GM12874 (cell line): ENCODE measurements at regions not wholly inside any gene's neighbourhood (a gene's known extent, or its start where the extent isn't known, plus 50 kb on each side); places are given as distances from the start of the nearest gene placed in this dataset.

ENCODE experiments used
- TF ChIP-seq, protein P1 (sequence below): IDR thresholded peaks from 2 replicates; pipeline ENCODE4 v1.5.1; 2011; ENCODE audit warnings: low read depth, mild to moderate bottlenecking, control low read depth, low read length, moderate library complexity; ENCODE audit not compliant: insufficient read depth

DNA sequence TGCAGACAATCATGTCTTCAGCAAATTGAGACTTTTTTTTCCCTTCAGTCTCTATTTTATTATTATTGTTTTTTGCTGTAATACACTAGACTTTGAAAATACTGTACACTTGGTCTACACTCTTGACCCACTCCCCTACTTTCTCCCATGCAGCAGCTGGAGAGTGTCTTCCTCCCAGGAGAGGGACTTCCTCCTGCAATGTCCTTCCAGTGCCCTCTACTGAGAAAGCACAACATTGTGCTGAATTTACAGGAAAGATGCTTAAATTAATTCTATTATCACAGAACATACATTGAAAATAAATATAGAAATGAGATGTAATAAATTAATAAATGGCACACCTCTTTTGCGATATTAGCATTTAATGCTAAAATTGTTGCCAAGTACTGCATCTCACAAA is 411.3 kb downstream of the CCSER2 start:
- TF ChIP-seq, protein P1, sequence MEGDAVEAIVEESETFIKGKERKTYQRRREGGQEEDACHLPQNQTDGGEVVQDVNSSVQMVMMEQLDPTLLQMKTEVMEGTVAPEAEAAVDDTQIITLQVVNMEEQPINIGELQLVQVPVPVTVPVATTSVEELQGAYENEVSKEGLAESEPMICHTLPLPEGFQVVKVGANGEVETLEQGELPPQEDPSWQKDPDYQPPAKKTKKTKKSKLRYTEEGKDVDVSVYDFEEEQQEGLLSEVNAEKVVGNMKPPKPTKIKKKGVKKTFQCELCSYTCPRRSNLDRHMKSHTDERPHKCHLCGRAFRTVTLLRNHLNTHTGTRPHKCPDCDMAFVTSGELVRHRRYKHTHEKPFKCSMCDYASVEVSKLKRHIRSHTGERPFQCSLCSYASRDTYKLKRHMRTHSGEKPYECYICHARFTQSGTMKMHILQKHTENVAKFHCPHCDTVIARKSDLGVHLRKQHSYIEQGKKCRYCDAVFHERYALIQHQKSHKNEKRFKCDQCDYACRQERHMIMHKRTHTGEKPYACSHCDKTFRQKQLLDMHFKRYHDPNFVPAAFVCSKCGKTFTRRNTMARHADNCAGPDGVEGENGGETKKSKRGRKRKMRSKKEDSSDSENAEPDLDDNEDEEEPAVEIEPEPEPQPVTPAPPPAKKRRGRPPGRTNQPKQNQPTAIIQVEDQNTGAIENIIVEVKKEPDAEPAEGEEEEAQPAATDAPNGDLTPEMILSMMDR: no peak

DNA sequence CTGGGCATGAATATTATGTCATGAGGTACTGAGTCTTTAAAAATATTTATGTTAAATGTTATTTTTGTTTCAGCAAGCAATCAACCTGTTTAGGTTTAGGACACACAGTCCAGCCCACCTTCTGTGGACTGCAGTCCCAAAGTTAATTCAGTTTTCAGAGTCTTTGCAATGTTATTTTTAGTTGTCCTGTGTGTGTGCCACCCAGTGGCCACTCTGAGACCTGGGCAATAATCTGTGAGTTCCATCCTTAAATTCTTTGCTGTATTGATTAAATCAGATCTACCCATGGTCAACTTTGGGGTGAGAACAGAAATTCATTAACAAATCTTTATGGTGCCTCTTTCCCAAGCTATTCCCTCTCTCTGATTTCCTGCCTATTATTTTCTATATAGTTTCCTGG is 415.1 kb downstream of the CCSER2 start:
- TF ChIP-seq, protein P1: peak; percentile 33; the same call in 1 of the 2 replicates

DNA sequence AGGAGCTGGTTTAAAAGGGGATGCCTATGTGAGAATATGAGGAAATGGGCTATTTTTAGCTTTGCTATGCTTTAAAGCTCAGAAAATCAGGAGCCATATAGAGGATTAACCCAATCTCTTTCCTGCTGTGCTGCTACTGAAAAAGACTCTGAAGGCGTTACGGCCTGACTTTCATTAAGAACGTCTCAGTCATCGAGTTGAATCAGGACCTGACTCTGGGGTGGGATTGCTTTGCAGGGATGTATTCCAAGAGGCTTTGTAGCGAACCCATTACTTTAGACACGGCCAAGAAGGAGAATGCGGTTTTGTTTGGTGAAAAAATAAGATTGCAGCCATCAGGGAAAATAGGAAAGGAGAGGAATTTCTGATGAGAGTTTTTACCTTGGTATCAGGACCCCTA is 426.9 kb downstream of the CCSER2 start:
- TF ChIP-seq, protein P1: no peak

DNA sequence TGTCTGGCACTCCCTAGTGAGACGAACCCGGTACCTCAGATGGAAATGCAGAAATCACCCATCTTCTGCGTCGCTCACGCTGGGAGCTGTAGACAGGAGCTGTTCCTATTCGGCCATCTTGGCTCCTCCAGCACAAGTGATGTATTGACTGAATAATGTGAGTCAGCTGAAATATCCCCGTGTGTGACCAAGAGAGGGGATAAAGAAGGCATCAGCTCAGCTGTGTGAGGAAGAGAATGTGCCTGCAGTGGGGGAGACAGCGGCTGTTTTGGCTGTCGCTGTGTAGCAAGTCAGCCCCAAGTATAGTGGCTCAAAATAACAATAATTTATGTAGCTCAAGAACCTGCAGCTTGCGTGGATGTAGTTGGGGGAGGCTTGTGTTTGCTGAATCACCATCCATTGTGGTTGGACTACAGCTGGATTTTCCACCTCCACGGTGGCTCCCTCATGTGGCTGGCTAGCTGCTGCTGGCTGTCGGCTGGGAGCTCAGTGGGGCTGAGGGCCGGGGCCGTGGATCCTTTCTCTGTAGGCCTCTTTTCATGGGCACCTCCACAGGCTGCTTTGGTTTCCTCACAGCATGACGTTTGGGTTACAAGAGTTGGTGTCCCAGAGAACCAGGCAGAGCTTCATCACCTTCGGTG is 434.5 kb downstream of the CCSER2 start:
- TF ChIP-seq, protein P1: no peak

DNA sequence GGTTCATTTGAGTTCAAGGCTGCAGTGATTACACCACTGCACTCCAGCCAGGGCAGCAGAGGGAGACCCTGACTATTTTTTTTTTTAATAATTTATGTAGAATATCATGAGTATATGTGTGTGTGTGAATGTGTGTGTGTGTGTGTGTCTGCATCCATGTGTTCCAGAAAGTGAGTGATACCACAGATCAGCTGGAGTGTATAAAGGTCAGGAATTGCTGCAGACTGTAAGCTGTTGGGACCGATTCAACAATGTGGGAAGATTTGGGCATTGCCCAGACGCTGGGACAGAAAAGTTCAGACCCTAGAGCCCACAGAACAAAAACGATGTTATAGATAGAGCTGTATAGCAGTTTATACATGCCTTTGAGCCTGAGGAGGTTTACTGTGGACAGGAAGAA is 435.6 kb downstream of the CCSER2 start:
- TF ChIP-seq, protein P1: no peak

DNA sequence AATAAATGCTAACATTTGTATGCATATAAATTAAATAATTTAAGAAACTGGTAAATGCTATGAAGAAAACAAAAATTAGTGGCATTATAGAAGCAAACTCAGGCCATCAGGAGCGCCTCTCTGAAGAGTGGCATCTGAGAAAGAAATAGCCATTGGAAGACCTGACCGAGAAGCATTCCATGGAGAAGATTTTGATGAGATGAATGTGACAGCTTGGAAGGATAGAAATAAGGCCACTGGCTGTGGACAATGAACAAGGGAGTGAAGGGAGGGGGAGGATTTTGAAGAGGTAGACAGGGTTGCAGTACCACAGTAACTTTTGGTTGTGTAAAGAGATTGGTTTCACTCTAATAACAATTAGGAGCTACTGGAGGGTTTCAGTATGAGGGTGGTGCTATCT is 436.7 kb downstream of the CCSER2 start:
- TF ChIP-seq, protein P1: no peak

GRCh38 chr10:84765656-84766055 is 437.3 kb downstream of the CCSER2 start:
- TF ChIP-seq, protein P1: no peak

GRCh38 chr10:84766923-84767322 is 438.5 kb downstream of the CCSER2 start:
- TF ChIP-seq, protein P1: no peak
